GM12892 (cell line): ENCODE measurements at regions not wholly inside any gene's neighbourhood (a gene's known extent, or its start where the extent isn't known, plus 50 kb on each side); places are given as distances from the start of the nearest gene placed in this dataset.

ENCODE experiments used
- POLR2A ChIP-seq: IDR thresholded peaks from 2 replicates; pipeline ENCODE4 v1.6.1; 2011; ENCODE audit warnings: low read depth, low read length, control low read depth
- POLR2AphosphoS5 ChIP-seq: IDR thresholded peaks from 2 replicates; pipeline ENCODE4 v1.6.1; 2011; ENCODE audit warnings: low read depth, low read length, control low read depth
- TAF1 ChIP-seq: IDR thresholded peaks from 2 replicates; pipeline ENCODE4 v1.6.1; 2011; ENCODE audit warnings: low read depth, mild to moderate bottlenecking, control low read depth, low read length, borderline replicate concordance

- TF ChIP-seq TAF1: no peak
- no peak for TF ChIP-seq POLR2A
- no peak for TF ChIP-seq POLR2AphosphoS5
Measured at GRCh38 chr3:25362118-25362517, 65.9 kb upstream of the RARB start.
